ENCODE measurements at regions not wholly inside any gene's neighbourhood (a gene's known extent, or its start where the extent isn't known, plus 50 kb on each side); places are given as distances from the start of the nearest gene placed in this dataset.

DNA sequence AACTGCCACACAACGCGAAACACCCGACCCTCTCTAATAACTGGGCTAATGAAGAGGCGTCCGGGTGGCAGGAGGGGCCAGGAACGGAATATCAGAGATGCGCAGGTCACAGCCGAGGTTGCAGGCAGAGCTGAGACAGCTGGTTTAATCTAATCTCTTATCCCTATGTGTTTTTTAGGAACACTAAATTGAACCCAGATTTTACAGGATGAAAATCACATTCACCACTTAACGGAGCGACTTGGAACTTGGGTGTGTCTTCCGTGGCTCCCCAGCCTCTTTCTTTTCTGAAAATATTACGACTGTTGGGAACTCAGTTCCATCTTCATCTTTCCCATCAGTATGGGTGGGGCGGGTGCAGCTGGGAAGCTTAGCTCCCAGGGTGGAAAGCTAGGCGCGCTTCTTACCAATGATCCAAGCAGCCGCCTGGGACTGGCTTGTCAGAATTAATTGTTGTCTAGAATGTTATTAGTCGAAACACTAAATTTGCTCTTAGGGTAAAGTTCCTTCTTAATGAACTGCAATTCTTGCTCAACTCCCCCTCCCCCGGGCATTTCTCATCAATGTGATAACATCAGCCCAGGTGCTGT, 92.5 kb downstream of the IRX2 start:
- H3K4ac ChIP-seq (replicated peaks; ENCODE audit: insufficient read length, low read depth, low read length) = no peak overlapping the region
- no peaks in the 10 kb centered on the region; the same call in 1 of the 2 replicates for H3K79me1 ChIP-seq (ENCODE audit: low read depth, low read length)
- no peak overlapping the region for H3K27ac ChIP-seq (ENCODE audit: low read depth, low read length)
- no peak overlapping the region; the same call in 1 of the 2 replicates for H4K8ac ChIP-seq (ENCODE audit: extremely low read depth, insufficient read depth, low read length)
- no peaks in the 10 kb centered on the region for H3K4me1 ChIP-seq (replicated peaks in 1 of 4; ENCODE audit: control insufficient read depth in 3 of 4, insufficient read depth in 4 of 4, low read length in 3 of 4)
- no peak overlapping the region for H2BK20ac ChIP-seq (ENCODE audit: low read length)
- H3K18ac ChIP-seq (ENCODE audit: extremely low read depth, low read length) = no peak overlapping the region
- H4K20me1 ChIP-seq (replicated peaks in 1 of 2; ENCODE audit: control insufficient read depth in 1 of 2, insufficient read depth in 2 of 2, low read length in 2 of 2) = no peaks in the 10 kb centered on the region
- H3K36me3 ChIP-seq (ENCODE audit: control insufficient read depth in 2 of 4, insufficient read depth in 4 of 4, low read length in 3 of 4) = no peaks in the 10 kb centered on the region
- no peak overlapping the region for H3K4me2 ChIP-seq (ENCODE audit: insufficient read depth in 1 of 2, low read depth in 2 of 2, low read length in 2 of 2)
- no peak overlapping the region for H2BK12ac ChIP-seq (ENCODE audit: low read depth, low read length)
- H2AFZ ChIP-seq (ENCODE audit: low read length) = no peak overlapping the region
- no peak overlapping the region for H2BK120ac ChIP-seq (replicated peaks; ENCODE audit: low read depth, low read length)
- ChIA-PET CTCF (ENCODE audit: partially characterized antibody) (no interaction called here), POLR2A (ENCODE audit: partially characterized antibody) (interaction anchor here (0.6 kb wide), 1 partner anchor 252 kb away, joined by 3 read pairs; no protein-coding TSS in a partner anchor)
- no peak overlapping the region for H3K23ac ChIP-seq (ENCODE audit: insufficient read length)
- H3K4me3 ChIP-seq (ENCODE audit: extremely low read depth in 1 of 4, insufficient read depth in 2 of 4, low read depth in 3 of 4, low read length in 4 of 4) = no peak overlapping the region
- H2BK15ac ChIP-seq (ENCODE audit: low read length) = no peak overlapping the region
- H4K91ac ChIP-seq (replicated peaks; ENCODE audit: insufficient read length, low read length) = no peak overlapping the region
- 91% methylated on average over 18 of the region's 18 CpGs; no CpG with 5 or more reads in 1 of the 2 experiments for WGBS, 2 experiments (ENCODE audit: extremely low coverage in 1 of 2, insufficient coverage in 1 of 2, insufficient read length in 1 of 2, insufficient replicate concordance in 2 of 2, low coverage in 1 of 2, low lambda C conversion rate in 2 of 2, missing lambda C conversion rate in 1 of 2)
- no peak overlapping the region for H2AK5ac ChIP-seq (ENCODE audit: low read depth, low read length)
- no peaks in the 10 kb centered on the region for H3K23me2 ChIP-seq (ENCODE audit: low read depth, low read length)
- H3K9me3 ChIP-seq (ENCODE audit: insufficient read depth in 2 of 2, low read depth in 1 of 2, low read length in 1 of 2) = no peaks in the 10 kb centered on the region
- DNase-seq (ENCODE audit: low read depth in 1 of 2, low spot score in 2 of 2) (no peak), FAIRE-seq (no peak)
- no peak overlapping the region for H4K5ac ChIP-seq (ENCODE audit: insufficient read length, low read depth, low read length)
- no peak overlapping the region for H2BK5ac ChIP-seq (ENCODE audit: low read depth, low read length)
- H3K14ac ChIP-seq (ENCODE audit: insufficient read length) = no peak overlapping the region
- H3K27me3 ChIP-seq (replicated peaks in 1 of 4; ENCODE audit: control insufficient read depth in 3 of 4, extremely low read depth in 1 of 4, insufficient read depth in 3 of 4, low read length in 3 of 4) = no peaks in the 10 kb centered on the region
- H3K56ac ChIP-seq (replicated peaks; ENCODE audit: insufficient read length, low read depth, low read length) = no peak overlapping the region
- H3K79me2 ChIP-seq (ENCODE audit: control insufficient read depth in 1 of 2, insufficient read depth in 2 of 2, low read length in 2 of 2) = no peaks in the 10 kb centered on the region
- no peak overlapping the region for H3K9ac ChIP-seq (replicated peaks in 1 of 4; ENCODE audit: extremely low read depth in 1 of 4, low read depth in 3 of 4, low read length in 3 of 4)
- TF ChIP-seq TCF12 (IDR thresholded peaks at IDR 0.05; ENCODE audit: low read depth, low read length) (no peak), KDM1A (IDR thresholded peaks at IDR 0.05; ENCODE audit: borderline replicate concordance, low read length) (no peak), CEBPB (IDR thresholded peaks at IDR 0.05; ENCODE audit: low read depth, low read length) (no peak), YY1 (IDR thresholded peaks at IDR 0.05; ENCODE audit: low read depth, low read length) (no peak), EZH2 (IDR thresholded peaks at IDR 0.05; ENCODE audit: low read depth, low read length, severe bottlenecking) (no peak), CHD1 (IDR thresholded peaks at IDR 0.05; ENCODE audit: low read depth, low read length) (no peak), HDAC6 (IDR thresholded peaks at IDR 0.05; ENCODE audit: low read depth, low read length) (no peak), TBP (IDR thresholded peaks at IDR 0.05; ENCODE audit: low read depth, low read length) (no peak), KDM4A (IDR thresholded peaks at IDR 0.05; ENCODE audit: low read depth, low read length, severe bottlenecking) (no peak), POU5F1 (IDR thresholded peaks at IDR 0.05; ENCODE audit: low read depth, low read length) (no peak), SUZ12 (IDR thresholded peaks at IDR 0.05; ENCODE audit: low read length) (no peak)
- TF ChIP-seq, protein P1, sequence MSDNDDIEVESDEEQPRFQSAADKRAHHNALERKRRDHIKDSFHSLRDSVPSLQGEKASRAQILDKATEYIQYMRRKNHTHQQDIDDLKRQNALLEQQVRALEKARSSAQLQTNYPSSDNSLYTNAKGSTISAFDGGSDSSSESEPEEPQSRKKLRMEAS (IDR thresholded peaks at IDR 0.05) = no peak

Measured in H1 (cell line).